ENCODE measurements at regions not wholly inside any gene's neighbourhood (a gene's known extent, or its start where the extent isn't known, plus 50 kb on each side); places are given as distances from the start of the nearest gene placed in this dataset.

GRCh38 chr6:74867291-74867690, 338.6 kb downstream of the COL12A1 start:
- H4K20me1 ChIP-seq (ENCODE audit: control insufficient read depth, insufficient read depth, low read depth, low read length): no peaks in the 10 kb centered on the region
- no peaks in the 10 kb centered on the region for H3K9me3 ChIP-seq (ENCODE audit: control insufficient read depth, insufficient read depth, low read length)
- H3K9me2 ChIP-seq (replicated peaks; ENCODE audit: control insufficient read depth, low read length): no peaks in the 10 kb centered on the region
- no peak overlapping the region for H3K4me3 ChIP-seq (ENCODE audit: low read length)
- no peak overlapping the region for H3K27ac ChIP-seq (ENCODE audit: low read depth, low read length)
- TF ChIP-seq CTCF (IDR thresholded peaks at IDR 0.05; ENCODE audit: low read depth, low read length, poor library complexity, severe bottlenecking): no peak
- TF ChIP-seq EZH2phosphoT487 (IDR thresholded peaks at IDR 0.05; ENCODE audit: borderline replicate concordance, low read length): no peak
- no peaks in the 10 kb centered on the region for H3K36me3 ChIP-seq (ENCODE audit: control insufficient read depth, low read length)
- no peaks in the 10 kb centered on the region for H3F3A ChIP-seq (ENCODE audit: control insufficient read depth, insufficient read depth)
- H3K27me3 ChIP-seq (ENCODE audit: control insufficient read depth, low read length): no peaks in the 10 kb centered on the region
- no peaks in the 10 kb centered on the region for H3K4me1 ChIP-seq (ENCODE audit: control insufficient read depth, low read length)
- H3K4me2 ChIP-seq (ENCODE audit: low read length): no peak overlapping the region
- H3K79me2 ChIP-seq (ENCODE audit: control insufficient read depth, low read length): no peaks in the 10 kb centered on the region

- H3K4me3 ChIP-seq (ENCODE audit: low read length): no peak overlapping the region
- H3K4me2 ChIP-seq (ENCODE audit: low read length): no peak overlapping the region
- no peaks in the 10 kb centered on the region for H3K9me2 ChIP-seq (replicated peaks; ENCODE audit: control insufficient read depth, low read length)
- H3K9me3 ChIP-seq (ENCODE audit: control insufficient read depth, insufficient read depth, low read length): no peaks in the 10 kb centered on the region
- H4K20me1 ChIP-seq (ENCODE audit: control insufficient read depth, insufficient read depth, low read depth, low read length): no peaks in the 10 kb centered on the region
- H3F3A ChIP-seq (ENCODE audit: control insufficient read depth, insufficient read depth): no peaks in the 10 kb centered on the region
- no peaks in the 10 kb centered on the region for H3K79me2 ChIP-seq (ENCODE audit: control insufficient read depth, low read length)
- no peak for TF ChIP-seq EZH2phosphoT487 (IDR thresholded peaks at IDR 0.05; ENCODE audit: borderline replicate concordance, low read length)
- no peak overlapping the region for H3K27ac ChIP-seq (ENCODE audit: low read depth, low read length)
- H3K27me3 ChIP-seq (ENCODE audit: control insufficient read depth, low read length): no peaks in the 10 kb centered on the region
- no peaks in the 10 kb centered on the region for H3K36me3 ChIP-seq (ENCODE audit: control insufficient read depth, low read length)
- H3K4me1 ChIP-seq (ENCODE audit: control insufficient read depth, low read length): no peaks in the 10 kb centered on the region
Measured at GRCh38 chr6:74863968-74864367, 341.9 kb downstream of the COL12A1 start.

- Histone ChIP-seq H3K4me1 (ENCODE audit: control insufficient read depth, low read length) (no peaks in the 10 kb centered on the region), H3K9me3 (ENCODE audit: control insufficient read depth, insufficient read depth, low read length) (no peaks in the 10 kb centered on the region), H4K20me1 (ENCODE audit: control insufficient read depth, insufficient read depth, low read depth, low read length) (no peaks in the 10 kb centered on the region), H3K9me2 (replicated peaks; ENCODE audit: control insufficient read depth, low read length) (no peaks in the 10 kb centered on the region), H3K36me3 (ENCODE audit: control insufficient read depth, low read length) (no peaks in the 10 kb centered on the region), H3K4me2 (ENCODE audit: low read length) (no peak overlapping the region), H3F3A (ENCODE audit: control insufficient read depth, insufficient read depth) (no peaks in the 10 kb centered on the region), H3K4me3 (ENCODE audit: low read length) (no peak overlapping the region), H3K27me3 (ENCODE audit: control insufficient read depth, low read length) (no peaks in the 10 kb centered on the region), H3K27ac (ENCODE audit: low read depth, low read length) (no peak overlapping the region), H3K79me2 (ENCODE audit: control insufficient read depth, low read length) (no peaks in the 10 kb centered on the region)
- no peak for TF ChIP-seq EZH2phosphoT487 (IDR thresholded peaks at IDR 0.05; ENCODE audit: borderline replicate concordance, low read length)
- no peak for TF ChIP-seq CTCF (IDR thresholded peaks at IDR 0.05; ENCODE audit: low read depth, low read length, poor library complexity, severe bottlenecking)
Measured at GRCh38 chr6:74860456-74860855, 345.4 kb downstream of the COL12A1 start.

GRCh38 chr6:74857157-74857556, 348.7 kb downstream of the COL12A1 start:
- no peaks in the 10 kb centered on the region for H3K36me3 ChIP-seq (ENCODE audit: control insufficient read depth, low read length)
- no peaks in the 10 kb centered on the region for H3K4me1 ChIP-seq (ENCODE audit: control insufficient read depth, low read length)
- no peaks in the 10 kb centered on the region for H3F3A ChIP-seq (ENCODE audit: control insufficient read depth, insufficient read depth)
- H3K4me3 ChIP-seq (ENCODE audit: low read length): no peak overlapping the region
- H3K27ac ChIP-seq (ENCODE audit: low read depth, low read length): no peak overlapping the region
- no peaks in the 10 kb centered on the region for H4K20me1 ChIP-seq (ENCODE audit: control insufficient read depth, insufficient read depth, low read depth, low read length)
- no peak for TF ChIP-seq CTCF (IDR thresholded peaks at IDR 0.05; ENCODE audit: low read depth, low read length, poor library complexity, severe bottlenecking)
- no peak for TF ChIP-seq EZH2phosphoT487 (IDR thresholded peaks at IDR 0.05; ENCODE audit: borderline replicate concordance, low read length)
- no peak overlapping the region for H3K4me2 ChIP-seq (ENCODE audit: low read length)
- no peaks in the 10 kb centered on the region for H3K9me3 ChIP-seq (ENCODE audit: control insufficient read depth, insufficient read depth, low read length)
- no peaks in the 10 kb centered on the region for H3K27me3 ChIP-seq (ENCODE audit: control insufficient read depth, low read length)
- no peaks in the 10 kb centered on the region for H3K79me2 ChIP-seq (ENCODE audit: control insufficient read depth, low read length)
- no peaks in the 10 kb centered on the region for H3K9me2 ChIP-seq (replicated peaks; ENCODE audit: control insufficient read depth, low read length)
